OCI-LY1 (cell line): ENCODE measurements at regions not wholly inside any gene's neighbourhood (a gene's known extent, or its start where the extent isn't known, plus 50 kb on each side); places are given as distances from the start of the nearest gene placed in this dataset.

ENCODE experiments used
- CTCF ChIP-seq: fragments of 200-600 bp; sonication (generic), shearing (Covaris generic); IDR thresholded peaks from 2 replicates; pipeline ENCODE4 v1.5.1; 2017; ENCODE audit warnings: mild to moderate bottlenecking, antibody characterized with exemption, low read length, moderate library complexity, mixed read lengths
- EZH2 ChIP-seq: fragments of 200-600 bp; sonication (generic), shearing (Covaris generic); IDR thresholded peaks from 2 replicates; pipeline ENCODE4 v1.8.0; 2017; ENCODE audit warnings: borderline replicate concordance, mixed run types, mild to moderate bottlenecking, antibody characterized with exemption, low read length, moderate library complexity, mixed read lengths

- TF ChIP-seq CTCF: no peak
- no peak for TF ChIP-seq EZH2
These were observed 450.4 kb upstream of the JARID2 start for GRCh38 chr6:14795451-14795850.
